HG03196 (cell line): ENCODE measurements at regions not wholly inside any gene's neighbourhood (a gene's known extent, or its start where the extent isn't known, plus 50 kb on each side); places are given as distances from the start of the nearest gene placed in this dataset.

Source experiments
- ATAC-seq: cut with Tn5 transposase; IDR thresholded peaks from one replicate; pipeline ENCODE4 v1.9.1; 2021; ENCODE audit not compliant: unreplicated experiment

DNA sequence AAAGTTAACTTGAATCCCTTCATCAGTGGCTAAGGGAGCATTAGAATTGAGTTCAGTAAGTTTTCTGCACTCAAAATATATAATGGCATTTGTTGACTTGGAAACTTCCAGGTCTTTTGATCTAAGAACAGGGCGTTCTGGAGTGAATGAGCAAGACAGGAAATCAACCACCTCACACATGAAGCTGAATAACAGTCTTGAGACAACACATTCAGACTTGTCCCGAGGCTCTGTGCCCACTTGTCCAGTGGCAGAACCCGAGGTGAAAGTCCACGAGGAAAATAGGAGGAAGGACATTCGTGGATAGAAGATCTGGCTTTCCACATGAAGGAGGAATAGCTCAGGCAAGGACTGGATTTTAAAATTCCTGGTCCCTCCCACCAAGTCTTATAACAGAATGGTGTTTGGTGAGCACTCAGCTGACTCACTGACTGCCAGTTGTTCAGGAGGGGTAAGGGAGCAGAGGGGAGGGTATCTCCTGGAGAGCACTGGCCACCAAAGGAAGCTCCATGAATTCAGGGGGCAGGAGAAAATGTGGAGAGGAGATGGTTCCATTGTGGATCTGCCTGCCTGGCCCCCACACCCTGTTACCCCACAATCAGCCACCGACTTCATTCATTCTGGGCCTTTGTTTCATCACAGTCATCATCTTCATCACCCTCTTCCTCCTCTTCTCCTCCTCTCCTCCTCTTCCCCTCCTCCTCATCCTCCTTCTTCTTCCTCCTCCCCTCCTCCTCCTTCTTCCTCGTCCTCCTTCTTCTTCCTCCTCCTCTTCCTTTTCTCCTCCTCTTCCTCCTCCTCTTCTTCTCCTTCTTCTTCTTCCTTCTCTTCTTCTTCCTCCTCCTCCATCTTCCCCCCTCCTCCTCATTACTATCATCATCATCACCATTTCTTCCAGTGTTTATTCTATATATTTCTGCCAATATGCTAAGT, 620.1 kb downstream of the MED13L start:
- no peak for ATAC-seq

DNA sequence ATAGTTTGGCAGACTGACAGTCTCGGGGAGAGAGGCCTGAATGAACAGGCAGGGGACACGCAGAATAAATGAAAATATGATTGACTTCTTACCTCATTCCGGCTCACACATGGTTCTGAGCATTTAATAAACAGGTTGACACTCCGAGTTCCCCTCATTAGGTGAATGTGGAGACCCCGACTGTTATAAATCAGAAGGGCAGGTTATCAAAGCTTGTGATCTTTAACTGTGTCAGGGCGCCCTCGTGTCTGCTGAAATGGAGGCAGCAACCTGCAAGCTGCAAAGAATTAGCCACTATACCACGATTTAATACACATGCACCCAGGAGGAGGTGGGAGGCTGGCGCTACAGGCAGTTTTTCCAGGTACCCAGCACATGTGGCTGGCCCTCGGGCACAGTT, 627.5 kb downstream of the MED13L start:
- no peak for ATAC-seq

DNA sequence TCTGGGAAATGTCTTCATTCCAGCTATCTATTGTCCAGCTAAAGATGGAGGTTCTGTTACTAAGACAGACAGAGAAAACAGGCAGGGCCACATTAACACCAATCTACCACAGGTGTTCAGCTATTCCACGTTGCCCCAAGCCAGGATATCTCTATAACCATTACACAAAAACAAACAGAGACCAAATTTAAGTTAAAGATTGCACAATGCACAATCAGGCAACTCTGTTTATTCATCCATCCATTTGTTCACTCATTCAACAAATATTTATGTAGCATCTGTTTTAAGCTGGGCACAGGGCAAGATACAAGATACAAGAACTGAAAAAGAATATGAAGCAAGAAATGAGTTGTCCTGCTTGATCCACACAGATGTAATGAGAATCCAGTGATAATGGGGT, 629.0 kb downstream of the MED13L start:
- ATAC-seq, result no peak

DNA sequence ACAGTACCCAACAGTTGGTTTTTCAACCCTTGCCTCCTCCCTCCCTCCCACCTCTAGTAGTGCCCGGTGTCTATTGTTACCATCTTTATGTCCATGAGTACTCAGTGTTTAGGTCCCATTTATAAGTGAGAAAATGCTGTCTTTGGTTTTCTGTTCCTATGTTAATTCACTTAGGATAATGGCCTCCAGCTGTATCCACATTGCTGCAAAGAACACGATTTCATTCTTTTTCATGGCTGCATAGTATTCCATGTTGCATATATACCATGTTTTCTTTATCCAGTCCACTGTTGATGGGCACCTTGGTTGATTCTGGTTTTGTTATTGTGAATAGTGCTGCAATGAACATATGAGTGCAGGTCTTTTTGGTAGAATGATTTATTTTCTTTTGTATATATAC, 631.3 kb downstream of the MED13L start:
- ATAC-seq, result no peak

DNA sequence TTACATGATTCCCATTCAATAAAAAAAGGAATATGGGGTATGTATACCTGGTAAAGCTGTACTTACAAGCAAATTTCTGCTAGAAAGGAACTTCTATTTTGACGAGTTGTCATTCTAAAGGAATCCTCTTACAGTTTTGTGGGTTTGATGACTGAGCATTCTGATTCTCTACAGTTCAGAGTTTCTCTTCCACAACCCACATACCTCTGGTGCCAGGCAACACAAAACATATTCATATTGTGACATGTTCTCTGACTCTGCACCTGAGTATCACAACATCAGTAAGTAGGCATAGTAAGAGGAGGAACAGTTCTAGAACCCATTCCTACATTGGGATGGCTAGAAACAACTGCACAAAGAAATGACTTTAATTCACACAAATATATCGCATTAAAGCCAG, 636.6 kb downstream of the MED13L start:
- ATAC-seq, result no peak

DNA sequence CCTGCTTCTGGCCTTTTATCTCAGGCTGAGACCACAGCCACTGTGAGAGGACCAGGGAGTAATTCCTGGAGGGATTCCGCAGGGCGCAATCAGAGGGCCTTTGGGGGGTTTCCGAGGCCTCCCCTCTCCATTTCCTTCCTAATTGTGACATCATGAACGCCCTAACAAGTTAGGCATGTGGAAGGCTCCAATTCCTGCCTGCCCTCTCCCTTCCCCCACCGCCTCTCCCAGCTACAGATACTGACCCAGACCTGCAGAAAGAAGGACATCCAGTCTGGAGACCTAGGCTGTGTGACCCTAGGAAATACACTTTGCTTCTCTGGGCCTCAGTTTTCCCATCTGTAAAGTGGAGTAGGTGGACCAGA, 637.9 kb downstream of the MED13L start:
- no peak for ATAC-seq

DNA sequence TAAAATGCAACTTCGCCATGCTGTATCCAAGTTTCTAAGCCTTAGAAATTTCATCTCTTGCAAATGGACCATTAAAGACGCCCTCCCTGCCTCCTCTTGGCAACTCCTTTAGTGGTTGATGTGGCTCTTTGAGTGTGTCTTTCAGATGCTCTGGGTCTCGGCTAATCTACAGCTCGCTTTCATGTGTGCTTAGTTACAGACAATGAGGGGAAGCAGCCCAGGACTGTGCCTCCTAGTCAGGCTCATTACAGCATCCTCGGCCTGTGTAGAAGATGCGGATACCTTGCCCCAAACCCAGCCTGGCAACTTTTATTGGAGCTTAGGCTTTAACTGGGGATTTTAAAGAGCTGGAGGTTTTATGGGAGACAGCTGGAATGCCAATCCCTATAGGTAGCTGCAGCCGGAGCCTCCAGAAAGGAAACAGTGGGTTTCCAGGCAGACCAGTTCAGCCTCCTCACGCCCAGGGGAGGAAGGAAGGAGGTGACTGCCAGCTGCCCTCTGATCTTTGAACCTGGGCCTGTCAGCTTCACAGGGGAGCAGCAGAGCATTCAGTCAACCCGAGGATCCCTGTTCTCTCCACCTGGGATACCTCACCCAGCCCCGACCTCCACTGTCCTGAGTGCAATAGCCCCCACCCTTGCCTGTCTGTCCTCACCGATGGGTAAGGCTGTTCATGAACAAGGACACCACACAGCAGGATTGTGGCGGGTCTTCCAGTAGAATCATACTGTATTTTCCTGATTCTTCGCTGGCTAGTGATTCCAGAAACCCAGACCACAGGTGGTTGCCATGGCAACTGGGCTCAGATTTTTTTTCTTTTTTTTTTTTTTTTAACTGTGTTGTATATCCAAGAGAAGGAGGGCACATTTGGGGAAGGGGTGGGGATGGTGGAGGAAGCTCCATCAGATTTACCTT, 638.5 kb downstream of the MED13L start:
- ATAC-seq, result no peak

DNA sequence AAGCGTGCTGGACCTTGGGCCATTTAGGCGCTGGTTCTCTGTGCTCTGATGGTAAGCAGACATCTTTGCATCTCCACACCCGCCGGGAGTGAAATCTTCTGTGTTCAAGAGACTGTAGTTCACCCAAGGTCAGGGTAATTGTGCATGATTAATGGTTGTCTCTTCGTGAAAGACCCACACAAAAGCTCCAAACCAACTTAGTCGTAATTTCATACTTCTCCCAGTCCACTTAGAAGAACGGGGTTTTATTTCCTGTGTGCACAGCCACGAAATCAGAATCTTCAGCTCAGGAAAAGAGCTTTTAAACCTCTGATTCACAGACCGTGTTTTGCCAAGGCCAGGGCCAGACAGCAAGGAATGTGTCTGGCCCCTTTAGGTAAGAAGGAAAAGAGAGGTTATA, 640.9 kb downstream of the MED13L start:
- ATAC-seq, result no peak

DNA sequence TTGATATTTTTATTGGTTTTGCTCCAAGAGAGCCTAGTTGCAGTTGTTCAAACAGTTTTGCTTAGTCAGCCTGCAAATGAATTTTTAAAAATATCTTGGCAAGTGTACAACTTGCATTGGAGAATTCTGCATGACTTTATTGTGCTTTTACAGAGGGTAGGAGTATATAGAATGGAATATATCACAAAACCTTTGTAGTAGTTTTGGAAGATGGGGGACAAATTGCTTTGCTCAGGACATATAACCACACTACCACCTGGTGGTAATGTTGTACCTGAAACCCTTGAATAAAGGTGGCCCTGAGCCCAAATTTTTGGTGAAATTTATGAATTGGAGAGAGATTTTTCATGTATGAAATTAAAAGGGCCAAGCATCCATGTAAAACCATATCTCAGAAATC, 645.2 kb downstream of the MED13L start:
- ATAC-seq, result no peak

DNA sequence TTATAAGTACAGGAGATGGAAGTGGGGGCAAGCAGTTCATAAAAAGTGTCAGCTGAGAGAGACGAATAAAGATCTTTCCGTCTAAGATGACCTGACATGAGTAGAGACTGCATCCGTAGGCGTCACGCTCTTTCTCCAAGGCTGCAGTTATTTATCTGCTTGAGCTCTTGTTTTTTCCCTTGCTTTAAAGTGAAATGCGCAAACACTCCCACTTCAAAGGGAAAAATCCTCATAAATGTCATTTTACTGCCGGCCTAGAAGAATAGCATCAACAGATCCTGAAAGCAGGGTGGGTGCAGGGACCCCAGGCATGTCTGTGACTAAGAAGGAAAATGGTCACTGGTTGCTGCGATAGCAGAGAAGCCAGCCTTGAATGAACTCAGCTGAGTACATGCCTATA, 647.4 kb downstream of the MED13L start:
- no peak for ATAC-seq

DNA sequence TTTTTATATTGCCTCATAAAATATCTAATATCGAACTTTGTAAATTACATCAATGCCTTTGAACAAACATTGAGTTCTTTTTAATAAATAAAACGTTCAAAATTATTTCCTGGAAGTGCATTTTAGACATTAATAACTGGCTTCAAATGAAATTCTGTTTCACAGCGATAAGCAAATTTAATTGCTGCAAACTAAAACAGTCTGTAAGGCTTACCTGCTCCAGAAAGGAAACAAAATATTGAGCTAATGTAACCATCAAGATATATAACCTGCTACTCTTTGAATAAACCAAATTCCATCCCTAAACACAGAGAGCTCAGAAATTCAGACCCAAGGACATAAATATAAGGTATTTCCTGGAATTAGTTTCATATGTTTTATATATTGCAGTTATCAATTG, 651.3 kb downstream of the MED13L start:
- ATAC-seq, result no peak

DNA sequence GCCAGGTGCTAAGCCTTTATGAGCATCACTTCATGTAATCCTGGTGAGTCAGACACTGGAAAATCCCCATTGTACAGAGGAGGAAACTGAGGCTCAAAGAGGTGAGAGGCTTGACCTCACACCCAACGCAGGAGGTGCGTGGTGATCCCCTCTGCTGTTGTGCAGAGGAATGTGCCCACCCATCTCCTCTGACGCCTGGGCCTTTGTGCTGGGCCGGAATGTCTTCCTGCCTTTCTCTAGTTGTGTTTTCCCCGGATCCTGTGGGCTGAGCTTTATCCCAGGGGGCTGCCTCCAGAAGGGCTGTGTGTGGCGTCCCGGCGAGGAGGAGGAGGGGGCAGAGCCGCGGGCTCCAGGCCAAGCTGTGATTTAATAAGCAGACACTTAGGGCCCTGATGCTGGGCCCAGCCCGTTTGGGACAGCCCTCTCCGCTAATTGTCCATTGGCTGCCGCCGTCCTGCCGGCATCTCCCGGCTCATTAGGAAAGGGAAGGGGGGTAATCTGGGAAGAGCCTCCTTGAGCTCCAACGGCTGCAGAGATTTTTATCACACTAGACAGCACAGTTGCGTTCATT, 653.6 kb downstream of the MED13L start:
- no peak for ATAC-seq

DNA sequence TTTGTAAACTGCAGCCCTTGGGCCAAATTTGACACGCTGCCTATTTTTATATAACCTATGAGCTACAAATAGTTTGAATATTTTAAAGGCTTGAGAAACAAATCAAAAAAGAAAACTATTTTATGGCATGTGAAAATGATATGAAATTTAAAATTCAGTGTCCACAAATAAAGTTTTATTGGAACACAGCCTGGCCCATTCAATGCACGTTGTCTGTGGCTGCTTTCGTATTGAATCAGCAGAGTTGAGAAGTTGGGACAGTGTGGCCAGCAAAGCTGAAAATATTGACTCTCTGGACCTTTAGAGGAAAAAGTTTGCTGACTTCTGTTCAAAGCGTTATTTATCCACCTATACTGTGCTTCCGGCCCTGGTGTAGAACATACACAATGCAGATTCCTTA, 654.2 kb downstream of the MED13L start:
- no peak for ATAC-seq

DNA sequence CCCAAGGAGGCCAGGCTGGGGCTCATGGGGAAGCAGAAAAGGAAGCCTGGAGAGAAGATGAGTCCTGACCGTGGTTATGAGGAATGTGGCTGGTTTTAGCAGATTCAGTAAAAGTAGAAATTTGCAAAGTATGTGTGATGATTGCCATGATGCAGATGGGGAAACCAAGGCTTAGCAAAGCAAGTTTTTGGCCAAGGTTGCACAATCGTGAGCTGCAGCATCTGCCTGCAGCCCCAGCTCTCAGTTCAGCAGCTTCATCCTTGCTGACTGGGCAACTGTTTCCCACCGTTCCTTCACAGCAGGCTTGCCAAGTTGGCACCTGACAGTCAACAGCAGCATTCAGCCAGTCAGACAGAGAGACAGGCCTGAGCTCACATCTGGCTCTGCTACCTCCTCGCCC, 656.7 kb downstream of the MED13L start:
- no peak for ATAC-seq

DNA sequence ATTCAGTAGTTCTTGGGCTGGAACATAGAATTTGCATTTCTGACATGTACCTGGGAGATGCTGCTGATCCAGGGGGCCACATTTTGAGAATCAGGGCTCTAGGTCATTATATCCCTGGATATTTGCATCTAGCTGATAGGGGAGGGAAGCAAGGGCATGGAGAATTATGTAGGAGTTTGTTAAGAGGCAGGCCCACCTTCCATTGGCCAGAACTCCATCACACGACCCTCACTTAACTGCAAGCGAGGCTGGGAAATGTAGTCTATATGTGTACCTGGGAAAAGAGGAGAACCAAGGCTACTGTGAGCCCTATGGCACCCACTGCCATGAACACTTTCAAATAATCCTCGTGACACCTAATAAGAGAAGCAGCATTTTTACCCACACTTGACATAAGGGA, 657.6 kb downstream of the MED13L start:
- no peak for ATAC-seq

DNA sequence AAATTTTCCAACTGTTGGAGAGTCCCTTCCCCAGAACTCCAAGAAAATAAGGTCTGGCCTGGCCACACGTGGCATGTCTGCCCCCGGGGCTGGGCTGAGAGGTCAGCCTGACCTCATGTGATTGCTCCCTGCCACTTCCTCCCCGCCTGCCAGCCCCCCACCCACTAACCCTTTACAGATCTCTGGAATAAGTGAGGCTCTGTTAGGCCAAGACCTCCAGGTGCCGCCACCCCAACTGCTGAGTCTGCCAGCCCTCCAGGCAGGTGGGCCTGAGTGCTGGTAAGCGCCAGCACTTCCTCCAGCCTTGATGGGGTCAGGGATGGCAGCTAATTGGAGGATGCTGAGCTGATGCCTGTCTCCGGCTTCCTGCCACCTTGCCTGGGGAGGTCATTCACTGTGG, 658.4 kb downstream of the MED13L start:
- ATAC-seq, result no peak

DNA sequence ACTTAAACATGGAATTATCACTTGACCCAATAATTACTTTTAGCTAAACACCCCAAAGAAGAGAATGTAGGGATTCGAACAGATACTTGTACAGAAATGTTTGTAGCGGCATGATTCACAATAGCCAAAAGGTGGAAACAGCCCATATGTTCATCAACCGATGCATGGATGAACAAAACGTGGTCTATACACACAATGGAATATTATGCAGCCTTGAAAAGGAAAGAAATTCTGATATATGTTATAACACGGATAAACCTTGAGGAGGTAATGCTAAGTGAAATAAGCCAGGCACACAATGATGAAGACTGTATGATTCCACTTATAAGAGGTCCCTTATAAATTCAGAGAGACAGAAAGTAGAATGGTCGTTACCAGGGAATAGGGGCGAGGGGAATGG, 659.4 kb downstream of the MED13L start:
- no peak for ATAC-seq

DNA sequence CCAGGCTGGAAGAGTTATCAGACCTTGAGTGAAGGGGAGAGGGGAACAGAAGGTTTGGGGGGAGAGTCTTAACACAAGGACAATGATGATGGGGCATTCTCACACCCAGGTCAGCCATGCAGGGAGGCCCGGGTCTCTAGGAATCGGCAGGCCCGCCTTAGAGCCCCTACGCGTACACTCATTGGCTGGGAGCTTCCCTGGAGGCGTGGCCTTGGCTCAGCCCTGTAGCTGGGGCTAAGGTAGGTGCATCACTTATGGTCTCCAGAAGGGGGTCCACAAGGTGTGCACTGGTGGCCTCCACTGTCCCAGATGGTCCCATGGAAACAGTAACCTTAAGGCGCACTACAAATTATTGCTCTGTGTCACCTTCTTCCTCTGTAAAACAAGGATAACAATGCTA, 660.1 kb downstream of the MED13L start:
- ATAC-seq, result no peak

DNA sequence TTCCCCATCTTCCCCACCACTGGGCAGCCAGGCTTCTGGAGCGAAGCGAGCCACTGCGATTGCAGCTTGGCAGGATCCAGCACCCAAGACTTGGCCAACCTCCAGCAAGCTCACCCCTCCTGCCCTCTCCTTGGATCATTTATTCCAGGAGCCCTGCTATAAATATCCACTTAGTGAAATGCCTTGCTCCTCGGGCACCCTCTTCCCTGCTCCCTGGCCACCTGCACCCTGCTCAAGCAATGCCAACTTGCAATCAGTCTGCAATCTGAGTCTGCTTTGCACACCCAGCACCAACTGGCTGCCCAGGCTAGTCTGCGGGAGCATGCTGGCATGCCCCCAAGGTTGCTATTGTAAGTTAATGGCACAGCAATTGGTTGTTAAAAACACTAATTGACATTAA, 666.0 kb downstream of the MED13L start:
- ATAC-seq, result no peak

DNA sequence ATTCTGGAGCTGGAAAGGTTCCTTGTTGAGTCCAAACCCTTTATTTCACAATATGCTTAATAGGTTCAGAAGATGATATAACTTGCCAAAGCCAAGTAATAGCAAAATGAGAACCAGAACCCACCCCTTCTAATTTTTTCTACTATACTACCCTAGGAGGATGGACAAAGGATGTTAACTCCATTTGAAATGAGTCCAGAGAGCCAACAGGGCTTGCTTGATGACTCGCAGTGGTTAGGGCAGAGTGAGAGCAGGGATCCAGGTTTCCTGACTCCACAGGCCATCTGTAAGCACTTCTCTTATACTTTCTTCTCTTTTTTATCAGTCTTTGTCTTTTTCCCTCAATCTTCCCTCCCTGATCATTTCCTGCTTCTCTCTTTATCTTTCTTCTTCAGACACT, 668.1 kb downstream of the MED13L start:
- no peak for ATAC-seq

DNA sequence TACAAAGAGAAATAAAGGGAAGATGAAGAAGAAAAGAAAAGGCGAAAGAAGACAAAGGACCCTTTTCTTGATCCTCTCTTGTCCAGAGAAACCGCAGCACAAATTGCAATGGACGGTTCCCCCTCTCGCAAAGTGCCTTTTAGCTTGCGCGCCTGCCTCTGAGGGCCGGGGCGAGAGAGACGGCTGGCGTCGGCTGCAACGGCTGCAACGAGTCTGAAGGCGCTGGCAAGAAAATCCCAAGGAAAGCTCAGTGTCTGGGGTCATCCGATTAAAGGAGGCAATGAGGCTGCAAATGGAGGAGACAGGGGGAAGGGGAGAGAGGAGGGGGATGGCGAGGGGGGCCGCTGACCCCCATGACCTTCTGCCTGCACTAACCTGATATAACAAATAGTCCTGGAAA, 671.5 kb downstream of the MED13L start:
- ATAC-seq, result no peak
